Fibroblast of lung (primary cell): ENCODE measurements at regions not wholly inside any gene's neighbourhood (a gene's known extent, or its start where the extent isn't known, plus 50 kb on each side); places are given as distances from the start of the nearest gene placed in this dataset.
A peak's percentile ranks its signal among the peaks of the same experiment; 100 is the strongest.

Experiments used
- DNase-seq, 2 donors: peaks; one replicate each; pipeline versions ENCODE4 v3.0.0 to v3.0.0-alpha.2; 2010; ENCODE audit warnings: low read depth in 2 of 2
- H2AFZ ChIP-seq: 2 replicates; pipeline ENCODE4 v1.5.1; 2012; ENCODE audit warnings: low read length, control low read depth, inconsistent platforms
- H3K27ac ChIP-seq: 2 replicates; pipeline ENCODE4 v1.5.1; 2011; ENCODE audit warnings: low read length, control low read depth; ENCODE audit not compliant: insufficient read depth
- H3K27me3 ChIP-seq: 2 replicates; pipeline ENCODE4 v1.5.1; 2011; ENCODE audit warnings: mild to moderate bottlenecking, low read length; ENCODE audit not compliant: control insufficient read depth, insufficient read depth
- H3K36me3 ChIP-seq: 2 replicates; pipeline ENCODE4 v1.5.1; 2011; ENCODE audit warnings: low read length; ENCODE audit not compliant: control insufficient read depth, insufficient read depth
- H3K4me1 ChIP-seq: 2 replicates; pipeline ENCODE4 v1.5.1; 2011; ENCODE audit warnings: low read length; ENCODE audit not compliant: control insufficient read depth, insufficient read depth; ENCODE audit errors: extremely low read depth
- H3K4me2 ChIP-seq: 2 replicates; pipeline ENCODE4 v1.5.1; 2011; ENCODE audit warnings: low read length, control low read depth; ENCODE audit not compliant: insufficient read depth; ENCODE audit errors: extremely low read depth
- H3K4me3 ChIP-seq, 4 experiments: fragments of 200-600 bp in 1 of 4; sonication (generic) in 1 of 4; replicated peaks in 1 of 4; 2 replicates each; pipeline ENCODE4 v1.5.1; 2011 to 2016; ENCODE audit warnings: low read length in 4 of 4, low read depth in 3 of 4, mild to moderate bottlenecking in 3 of 4, control low read depth in 2 of 4, inconsistent platforms in 1 of 4, mixed read lengths in 1 of 4; ENCODE audit not compliant: insufficient read depth in 1 of 4; ENCODE audit errors: control extremely low read depth in 1 of 4
- H3K79me2 ChIP-seq: 2 replicates; pipeline ENCODE4 v1.5.1; 2012; ENCODE audit warnings: mild to moderate bottlenecking, low read length, inconsistent platforms; ENCODE audit not compliant: control insufficient read depth, insufficient read depth
- H3K9ac ChIP-seq: 2 replicates; pipeline ENCODE4 v1.5.1; 2011; ENCODE audit warnings: mild to moderate bottlenecking, low read length, control low read depth; ENCODE audit not compliant: insufficient read depth
- H3K9me3 ChIP-seq: 2 replicates; pipeline ENCODE4 v1.5.1; 2012; ENCODE audit warnings: low read depth, low read length; ENCODE audit not compliant: control insufficient read depth, insufficient read depth
- H4K20me1 ChIP-seq: 2 replicates; pipeline ENCODE4 v1.5.1; 2011; ENCODE audit warnings: low read length; ENCODE audit not compliant: control insufficient read depth, insufficient read depth; ENCODE audit errors: extremely low read depth
- CTCF ChIP-seq, 2 donors: IDR thresholded peaks in 1 of 2; conservative IDR thresholded peaks in 1 of 2; 1 replicate in 1 of 2; 2 replicates in 1 of 2; pipeline ENCODE4 v1.5.1; 2011 to 2012; ENCODE audit warnings: low read length in 2 of 2, control low read depth in 1 of 2, inconsistent platforms in 1 of 2, low read depth in 1 of 2, mild to moderate bottlenecking in 1 of 2
- EZH2 ChIP-seq: IDR thresholded peaks from 2 replicates; pipeline ENCODE4 v1.5.1; 2012; ENCODE audit warnings: low read length, control low read depth, mild to moderate bottlenecking; ENCODE audit errors: missing control alignments

- Histone ChIP-seq H3K9ac (no peak overlapping the region), H2AFZ (no peak overlapping the region), H3K36me3 (no peaks in the 10 kb centered on the region), H3K27ac (no peak overlapping the region), H3K4me2 (no peak overlapping the region), H3K4me3 (no peak overlapping the region), H3K27me3 (no peaks in the 10 kb centered on the region), H3K9me3 (no peaks in the 10 kb centered on the region), H3K79me2 (no peaks in the 10 kb centered on the region), H4K20me1 (no peaks in the 10 kb centered on the region), H3K4me1 (no peaks in the 10 kb centered on the region)
- DNase-seq: no peak
- TF ChIP-seq EZH2 (no peak), CTCF (conservative IDR thresholded peaks at IDR 0.05 in 1 of 2, IDR thresholded peaks at IDR 0.05 in 1 of 2; ENCODE audit: low read depth in 1 of 2, low read length in 2 of 2) (no peak)
These were observed 180.3 kb upstream of the HDAC9 start for GRCh38 chr7:18315241-18315640.

DNA sequence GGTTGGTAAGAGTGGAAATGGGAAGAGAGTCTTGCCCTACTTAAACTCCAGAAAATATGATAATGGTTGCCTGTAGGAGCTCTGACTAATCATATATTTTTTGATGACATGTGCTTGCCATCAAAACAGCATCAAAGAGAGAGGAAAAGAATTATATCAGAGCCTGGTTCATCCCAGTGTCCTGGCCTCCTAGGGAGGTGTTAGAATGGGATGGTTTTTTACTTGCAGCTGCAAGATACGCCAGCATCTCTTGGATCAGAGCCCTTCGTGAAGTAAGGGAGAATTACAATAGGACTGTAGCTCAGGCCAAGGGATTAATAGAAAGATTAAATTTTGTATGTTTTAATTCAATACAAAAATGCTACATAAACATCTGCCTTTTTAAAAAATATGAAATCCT is 177.6 kb upstream of the HDAC9 start:
- H3K27me3 ChIP-seq: no peaks in the 10 kb centered on the region
- H3K4me1 ChIP-seq: no peaks in the 10 kb centered on the region
- no peak for TF ChIP-seq EZH2
- TF ChIP-seq CTCF (conservative IDR thresholded peaks at IDR 0.05 in 1 of 2, IDR thresholded peaks at IDR 0.05 in 1 of 2; ENCODE audit: low read depth in 1 of 2, low read length in 2 of 2): no peak
- no peak overlapping the region for H3K9ac ChIP-seq
- H3K36me3 ChIP-seq: no peaks in the 10 kb centered on the region
- H3K4me3 ChIP-seq: no peak overlapping the region
- H3K4me2 ChIP-seq: no peak overlapping the region
- no peak overlapping the region for H2AFZ ChIP-seq
- H3K27ac ChIP-seq: no peak overlapping the region
- H3K9me3 ChIP-seq: no peaks in the 10 kb centered on the region
- DNase-seq: no peak
- H3K79me2 ChIP-seq: no peaks in the 10 kb centered on the region
- no peaks in the 10 kb centered on the region for H4K20me1 ChIP-seq

GRCh38 chr7:18320422-18320821 is 175.1 kb upstream of the HDAC9 start:
- peak in 1 of 2 donors; percentile 4 for DNase-seq
- no peak overlapping the region for H3K27ac ChIP-seq
- H3K9me3 ChIP-seq: no peaks in the 10 kb centered on the region
- H3K79me2 ChIP-seq: no peaks in the 10 kb centered on the region
- H3K4me1 ChIP-seq: no peaks in the 10 kb centered on the region
- H3K9ac ChIP-seq: no peak overlapping the region
- no peak overlapping the region for H3K4me3 ChIP-seq
- H4K20me1 ChIP-seq: no peaks in the 10 kb centered on the region
- no peak for TF ChIP-seq CTCF (conservative IDR thresholded peaks at IDR 0.05 in 1 of 2, IDR thresholded peaks at IDR 0.05 in 1 of 2; ENCODE audit: low read depth in 1 of 2, low read length in 2 of 2)
- no peak overlapping the region for H3K4me2 ChIP-seq
- H3K27me3 ChIP-seq: no peaks in the 10 kb centered on the region
- H2AFZ ChIP-seq: no peak overlapping the region
- no peaks in the 10 kb centered on the region for H3K36me3 ChIP-seq
